ENCODE measurements at regions not wholly inside any gene's neighbourhood (a gene's known extent, or its start where the extent isn't known, plus 50 kb on each side); places are given as distances from the start of the nearest gene placed in this dataset.

DNA sequence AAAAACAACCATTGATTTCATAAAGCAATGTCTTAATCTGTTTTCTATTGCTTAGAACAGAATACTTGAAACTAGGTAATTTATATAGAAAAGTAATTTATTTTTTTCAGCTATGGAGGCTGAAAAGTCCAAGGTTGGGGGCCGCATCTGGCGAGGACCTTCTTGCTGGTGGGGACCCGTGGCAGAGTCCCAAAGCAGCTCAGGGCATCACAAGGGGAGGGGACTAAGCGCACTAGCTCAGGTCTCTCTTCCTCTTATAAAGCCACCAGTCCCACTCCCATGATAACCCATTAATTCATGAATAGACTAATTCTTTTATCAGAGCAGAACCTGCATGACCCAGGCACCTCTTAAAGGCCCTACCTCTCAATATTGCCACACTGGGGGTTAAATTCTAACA, 87.2 kb upstream of the KLF13 start:
- no peak for TF ChIP-seq CTCF (IDR thresholded peaks at IDR 0.05; ENCODE audit: borderline replicate concordance)
- Histone ChIP-seq H3K27ac (replicated peaks) (no peak overlapping the region), H3K4me1 (peaks cover 39% of the 10 kb centered on the region), H3K36me3 (no peaks in the 10 kb centered on the region), H3K4me3 (no peak overlapping the region), H3K9me3 (replicated peaks) (no peaks in the 10 kb centered on the region), H3K27me3 (ENCODE audit: low read depth) (no peaks in the 10 kb centered on the region)
- intact Hi-C loops (cut with micrococcal nuclease) = no loop called here
- no peak for DNase-seq

DNA sequence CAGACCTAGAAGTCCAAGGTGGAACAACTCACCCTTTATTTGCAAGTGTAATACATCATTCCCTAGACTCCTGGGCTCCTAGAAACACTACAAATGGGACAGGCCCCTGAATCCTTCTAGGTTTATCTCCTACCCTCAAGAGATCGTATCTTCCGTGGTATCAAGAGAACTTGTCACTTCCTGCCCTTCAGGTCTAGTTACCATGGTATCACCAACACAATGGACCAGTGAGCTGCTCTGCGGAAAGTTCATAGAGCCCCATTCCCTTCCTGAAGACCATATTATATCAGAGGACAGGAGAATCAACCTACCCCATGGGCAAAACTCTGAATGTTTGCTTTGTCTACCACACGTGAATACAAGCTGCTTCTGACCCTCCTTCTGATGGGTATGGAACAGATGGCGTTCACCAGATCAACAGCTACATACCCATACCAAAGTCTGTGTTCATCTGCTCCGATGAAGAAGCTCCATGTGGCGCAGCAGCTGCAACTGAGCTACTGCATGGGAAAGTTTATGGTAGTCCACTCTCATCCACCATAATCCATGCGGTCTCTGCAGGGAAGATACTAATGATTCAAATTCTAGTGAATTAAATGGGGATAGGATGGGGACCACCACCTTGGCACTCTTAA, 84.6 kb upstream of the KLF13 start:
- H3K4me3 ChIP-seq = no peak overlapping the region
- TF ChIP-seq CTCF (IDR thresholded peaks at IDR 0.05; ENCODE audit: borderline replicate concordance) = no peak
- H3K9me3 ChIP-seq (replicated peaks) = no peaks in the 10 kb centered on the region
- intact Hi-C loops (cut with micrococcal nuclease) = no loop called here
- no peaks in the 10 kb centered on the region for H3K36me3 ChIP-seq
- no peaks in the 10 kb centered on the region for H3K27me3 ChIP-seq (ENCODE audit: low read depth)
- peaks cover 19% of the 10 kb centered on the region for H3K4me1 ChIP-seq
- no peak for DNase-seq
- no peak overlapping the region for H3K27ac ChIP-seq (replicated peaks)

DNA sequence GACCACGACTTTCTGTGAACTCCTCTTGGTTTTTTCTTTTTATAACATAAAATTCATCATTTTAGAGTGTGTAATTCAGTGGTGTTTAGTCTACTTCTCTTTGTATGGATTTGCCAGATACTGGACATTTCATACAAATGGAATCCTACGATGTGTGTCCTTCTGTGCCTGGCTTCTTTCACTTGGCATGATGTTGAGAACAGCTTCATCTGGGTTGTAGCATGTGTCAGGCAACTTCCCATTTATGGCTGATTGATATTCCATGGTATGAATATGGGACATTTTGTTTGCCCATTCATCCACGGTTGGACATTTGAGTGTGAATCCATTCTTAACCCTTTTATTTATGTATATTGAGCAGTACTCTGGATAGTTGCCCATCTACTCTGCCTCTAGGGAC, 82.7 kb upstream of the KLF13 start:
- H3K4me3 ChIP-seq = no peak overlapping the region
- no peak for TF ChIP-seq CTCF (IDR thresholded peaks at IDR 0.05; ENCODE audit: borderline replicate concordance)
- no peaks in the 10 kb centered on the region for H3K36me3 ChIP-seq
- no peak for DNase-seq
- intact Hi-C loops (cut with micrococcal nuclease) = loop anchor here (2.0 kb wide), 1 partner anchor 69 kb away; no protein-coding TSS in a partner anchor
- H3K27me3 ChIP-seq (ENCODE audit: low read depth) = no peaks in the 10 kb centered on the region
- H3K27ac ChIP-seq (replicated peaks) = no peak overlapping the region
- peaks cover 2% of the 10 kb centered on the region for H3K4me1 ChIP-seq
- no peaks in the 10 kb centered on the region for H3K9me3 ChIP-seq (replicated peaks)

DNA sequence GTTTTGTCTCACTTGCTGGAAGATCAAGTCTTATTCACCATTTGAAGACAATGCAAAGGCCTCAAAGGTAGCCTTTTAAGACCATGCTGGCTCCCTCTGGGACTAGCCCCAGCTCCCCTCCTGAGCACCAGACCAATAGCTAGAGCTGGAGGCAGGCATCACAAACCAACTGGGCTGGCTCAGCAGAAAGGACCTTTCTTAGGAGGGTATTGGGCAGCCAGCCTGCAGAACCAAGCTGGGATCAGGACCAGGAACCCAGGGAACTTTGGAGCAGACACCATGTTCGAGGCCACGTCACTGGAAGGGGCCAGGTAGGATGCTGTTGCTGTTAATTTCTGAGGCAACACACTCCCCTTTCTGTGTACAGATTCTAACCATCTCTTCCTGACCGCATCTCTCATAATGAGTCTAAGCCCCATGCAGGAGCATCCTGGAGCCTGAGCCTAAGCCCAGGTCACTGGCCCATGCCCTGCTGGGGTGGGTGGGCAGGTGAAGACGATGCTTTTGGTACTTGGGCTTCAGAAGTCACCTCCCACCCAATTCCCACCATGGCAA, 81.4 kb upstream of the KLF13 start:
- DNase-seq = no peak
- H3K4me1 ChIP-seq = no peaks in the 10 kb centered on the region
- no peaks in the 10 kb centered on the region for H3K36me3 ChIP-seq
- TF ChIP-seq CTCF (IDR thresholded peaks at IDR 0.05; ENCODE audit: borderline replicate concordance) = no peak
- H3K27me3 ChIP-seq (ENCODE audit: low read depth) = no peaks in the 10 kb centered on the region
- intact Hi-C loops (cut with micrococcal nuclease) = loop anchor here (2.0 kb wide), 1 partner anchor 68 kb away; no protein-coding TSS in a partner anchor
- H3K4me3 ChIP-seq = no peak overlapping the region
- no peaks in the 10 kb centered on the region for H3K9me3 ChIP-seq (replicated peaks)
- no peak overlapping the region for H3K27ac ChIP-seq (replicated peaks)

GRCh38 chr15:31245756-31246155, 80.9 kb upstream of the KLF13 start:
- intact Hi-C loops (cut with micrococcal nuclease) = loop anchor here (2.0 kb wide), 1 partner anchor 67 kb away; no protein-coding TSS in a partner anchor
- Histone ChIP-seq H3K4me1 (no peaks in the 10 kb centered on the region), H3K27me3 (ENCODE audit: low read depth) (no peaks in the 10 kb centered on the region), H3K36me3 (no peaks in the 10 kb centered on the region), H3K27ac (replicated peaks) (no peak overlapping the region), H3K4me3 (no peak overlapping the region), H3K9me3 (replicated peaks) (no peaks in the 10 kb centered on the region)
- TF ChIP-seq CTCF (IDR thresholded peaks at IDR 0.05; ENCODE audit: borderline replicate concordance) = no peak
- no peak for DNase-seq

Data from left ventricle myocardium inferior (tissue), 1 donor.